ENCODE measurements at regions not wholly inside any gene's neighbourhood (a gene's known extent, or its start where the extent isn't known, plus 50 kb on each side); places are given as distances from the start of the nearest gene placed in this dataset.

DNA sequence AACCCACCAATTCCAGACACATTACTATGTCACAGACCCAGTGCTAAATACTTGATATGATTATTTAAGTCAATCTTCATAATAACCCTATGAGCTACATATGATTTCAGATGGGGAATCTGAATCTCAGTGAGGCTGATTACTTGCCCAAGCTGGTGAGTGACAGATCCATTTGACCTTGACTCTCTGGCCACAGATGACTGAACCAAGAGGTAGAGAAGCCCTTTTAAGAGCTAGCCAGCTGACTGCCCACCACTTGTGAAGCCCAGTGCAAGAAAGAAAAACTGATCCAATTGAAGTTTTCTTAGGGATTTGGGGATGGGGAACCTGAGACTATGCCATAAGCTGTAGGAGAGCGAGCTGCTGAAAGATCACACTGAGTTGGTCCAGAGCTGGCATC lies 124.7 kb upstream of the SPATA12 start:
- TF ChIP-seq EP300 (IDR thresholded peaks at IDR 0.05) (no peak), REST (IDR thresholded peaks at IDR 0.05) (no peak), CHD2 (IDR thresholded peaks at IDR 0.05; ENCODE audit: low read length, partially characterized antibody) (no peak), POLR2A (IDR thresholded peaks at IDR 0.05; ENCODE audit: low read length) (no peak), PBX3 (IDR thresholded peaks at IDR 0.05) (no peak)
- TF ChIP-seq, protein P1, sequence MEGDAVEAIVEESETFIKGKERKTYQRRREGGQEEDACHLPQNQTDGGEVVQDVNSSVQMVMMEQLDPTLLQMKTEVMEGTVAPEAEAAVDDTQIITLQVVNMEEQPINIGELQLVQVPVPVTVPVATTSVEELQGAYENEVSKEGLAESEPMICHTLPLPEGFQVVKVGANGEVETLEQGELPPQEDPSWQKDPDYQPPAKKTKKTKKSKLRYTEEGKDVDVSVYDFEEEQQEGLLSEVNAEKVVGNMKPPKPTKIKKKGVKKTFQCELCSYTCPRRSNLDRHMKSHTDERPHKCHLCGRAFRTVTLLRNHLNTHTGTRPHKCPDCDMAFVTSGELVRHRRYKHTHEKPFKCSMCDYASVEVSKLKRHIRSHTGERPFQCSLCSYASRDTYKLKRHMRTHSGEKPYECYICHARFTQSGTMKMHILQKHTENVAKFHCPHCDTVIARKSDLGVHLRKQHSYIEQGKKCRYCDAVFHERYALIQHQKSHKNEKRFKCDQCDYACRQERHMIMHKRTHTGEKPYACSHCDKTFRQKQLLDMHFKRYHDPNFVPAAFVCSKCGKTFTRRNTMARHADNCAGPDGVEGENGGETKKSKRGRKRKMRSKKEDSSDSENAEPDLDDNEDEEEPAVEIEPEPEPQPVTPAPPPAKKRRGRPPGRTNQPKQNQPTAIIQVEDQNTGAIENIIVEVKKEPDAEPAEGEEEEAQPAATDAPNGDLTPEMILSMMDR (IDR thresholded peaks at IDR 0.05) = no peak
